SK-N-SH (cell line): ENCODE measurements at regions not wholly inside any gene's neighbourhood (a gene's known extent, or its start where the extent isn't known, plus 50 kb on each side); places are given as distances from the start of the nearest gene placed in this dataset.

Source experiments
- CTCF ChIA-PET: fragments of 300-600, 350-600 bp; formaldehyde crosslinking; extraction: SDS; loops from one replicate; lab custom pipeline; 2021; lab: Yijun Ruan, JAX
- POLR2A ChIA-PET: fragments of 350-600 bp; sonication (Branson Sonifier 250); formaldehyde crosslinking; extraction: SDS; loops from one replicate; lab custom pipeline; 2020; ENCODE audit warnings: antibody characterized with exemption, inconsistent platforms; lab: Yijun Ruan, JAX
- DNase-seq: peaks from one replicate; pipeline ENCODE4 v3.0.0; 2012
- H2AFZ ChIP-seq: fragments of 200-600 bp; sonication (generic); 2 replicates; pipeline ENCODE4 v1.8.1; 2016; ENCODE audit warnings: antibody characterized with exemption, mild to moderate bottlenecking, low read depth
- H3F3A ChIP-seq: fragments of 200-600 bp; sonication (generic); replicated peaks from 2 replicates; pipeline ENCODE3; 2016; ENCODE audit warnings: antibody characterized with exemption, mild to moderate bottlenecking; ENCODE audit not compliant: insufficient read depth
- H3K27ac ChIP-seq, 2 experiments: fragments of 200-500 bp in 1 of 2; fragments of 200-600 bp in 1 of 2; sonication (Bioruptor generic) in 1 of 2; sonication (generic), shearing (Covaris generic) in 1 of 2; 2 replicates each; pipeline versions ENCODE4 v1.5.1 to v1.6.1; 2014 to 2016; ENCODE audit warnings: low read depth in 2 of 2, inconsistent platforms in 1 of 2, low read length in 1 of 2, mild to moderate bottlenecking in 1 of 2, mixed read lengths in 1 of 2
- H3K27me3 ChIP-seq: fragments of 200-600 bp; sonication (generic), shearing (Covaris generic); 2 replicates; pipeline ENCODE4 v1.6.1; 2016; ENCODE audit warnings: mixed run types; ENCODE audit not compliant: insufficient read depth
- H3K36me3 ChIP-seq, 2 experiments: fragments of 200-500 bp in 1 of 2; fragments of 200-600 bp in 1 of 2; sonication (Bioruptor generic) in 1 of 2; sonication (generic) in 1 of 2; replicated peaks in 1 of 2; 2 replicates each; pipeline versions ENCODE3 to v1.5.1; 2014 to 2016; ENCODE audit warnings: low read length in 1 of 2, mild to moderate bottlenecking in 1 of 2; ENCODE audit not compliant: insufficient read depth in 2 of 2, control insufficient read depth in 1 of 2
- H3K4me1 ChIP-seq, 2 experiments: fragments of 200-500 bp in 1 of 2; fragments of 200-600 bp in 1 of 2; sonication (Bioruptor generic) in 1 of 2; sonication (generic), shearing (Covaris generic) in 1 of 2; 2 replicates each; pipeline versions ENCODE4 v1.5.1 to v1.6.1; 2014 to 2016; ENCODE audit warnings: low read depth in 1 of 2, low read length in 1 of 2, mixed run types in 1 of 2; ENCODE audit not compliant: insufficient read depth in 2 of 2, control insufficient read depth in 1 of 2
- H3K4me2 ChIP-seq: fragments of 200-600 bp; sonication (generic), shearing (Covaris generic); 2 replicates; pipeline ENCODE4 v1.6.1; 2017; ENCODE audit warnings: mixed run types
- H3K4me3 ChIP-seq, 2 experiments: fragments of 200-500 bp in 1 of 2; fragments of 200-600 bp in 1 of 2; sonication (Bioruptor generic) in 1 of 2; sonication (generic), shearing (Covaris generic) in 1 of 2; 2 replicates each; pipeline versions ENCODE4 v1.5.1 to v1.8.1; 2014 to 2016; ENCODE audit warnings: low read depth in 2 of 2, inconsistent platforms in 1 of 2, low read length in 1 of 2, mild to moderate bottlenecking in 1 of 2, mixed read lengths in 1 of 2, moderate library complexity in 1 of 2
- H3K79me2 ChIP-seq: fragments of 200-600 bp; sonication (generic); 2 replicates; pipeline ENCODE4 v1.8.1; 2017; ENCODE audit warnings: mild to moderate bottlenecking; ENCODE audit not compliant: insufficient read depth
- H3K9ac ChIP-seq: fragments of 200-600 bp; sonication (generic); 2 replicates; pipeline ENCODE4 v1.6.1; 2017; ENCODE audit warnings: mixed run types
- H3K9me2 ChIP-seq: fragments of 200-600 bp; sonication (generic); 2 replicates; pipeline ENCODE4 v1.6.1; 2017; ENCODE audit warnings: mixed run types
- H3K9me3 ChIP-seq: fragments of 200-600 bp; sonication (generic); 2 replicates; pipeline ENCODE4 v1.6.1; 2017; ENCODE audit warnings: mixed run types, mild to moderate bottlenecking, moderate library complexity
- H4K20me1 ChIP-seq: fragments of 200-600 bp; sonication (generic); 2 replicates; pipeline ENCODE4 v1.6.1; 2017; ENCODE audit warnings: mild to moderate bottlenecking, mixed run types; ENCODE audit not compliant: insufficient read depth
- ELF1 ChIP-seq: IDR thresholded peaks from 2 replicates; pipeline ENCODE4 v1.4.0; 2012
- EP300 ChIP-seq, 2 experiments: IDR thresholded peaks; 2 replicates each; pipeline versions ENCODE4 v1.4.0 to v1.6.1; 2012; ENCODE audit warnings: borderline replicate concordance in 1 of 2, low read depth in 1 of 2, low read length in 1 of 2
- FOSL2 ChIP-seq: IDR thresholded peaks from 2 replicates; pipeline ENCODE4 v1.4.0; 2012; ENCODE audit warnings: low read depth, mild to moderate bottlenecking, moderate library complexity, borderline replicate concordance
- GABPA ChIP-seq: IDR thresholded peaks from 2 replicates; pipeline ENCODE4 v1.4.0; 2012; ENCODE audit warnings: low read depth, mild to moderate bottlenecking
- GATA2 ChIP-seq: sonication (generic); formaldehyde crosslinking; IDR thresholded peaks from 2 replicates; pipeline ENCODE4 v1.5.0; 2020; ENCODE audit warnings: mild to moderate bottlenecking, missing genetic modification reagents
- MEF2A ChIP-seq: IDR thresholded peaks from 2 replicates; pipeline ENCODE4 v1.4.0; 2012; ENCODE audit warnings: low read depth, borderline replicate concordance
- POLR2AphosphoS5 ChIP-seq: IDR thresholded peaks from 2 replicates; pipeline ENCODE4 v1.6.1; 2012; ENCODE audit warnings: low read depth, low read length
- RAD21 ChIP-seq: IDR thresholded peaks from 2 replicates; pipeline ENCODE4 v1.6.1; 2012; ENCODE audit warnings: mild to moderate bottlenecking, low read length
- RFX5 ChIP-seq: IDR thresholded peaks from 2 replicates; pipeline ENCODE4 v1.6.1; 2012; ENCODE audit warnings: mild to moderate bottlenecking, improper control_type of control experiment, low read length
- RXRA ChIP-seq: IDR thresholded peaks from 2 replicates; pipeline ENCODE4 v1.4.0; 2012; ENCODE audit warnings: low read depth, mild to moderate bottlenecking, borderline replicate concordance
- SMC3 ChIP-seq: IDR thresholded peaks from 2 replicates; pipeline ENCODE4 v1.6.1; 2012; ENCODE audit warnings: low read depth, low read length, improper control_type of control experiment
- TAF1 ChIP-seq: IDR thresholded peaks from 2 replicates; pipeline ENCODE4 v1.6.1; 2012; ENCODE audit warnings: low read depth, mild to moderate bottlenecking, low read length, moderate library complexity, borderline replicate concordance
- TCF12 ChIP-seq: IDR thresholded peaks from 2 replicates; pipeline ENCODE4 v1.4.0; 2012
- TEAD4 ChIP-seq: IDR thresholded peaks from 2 replicates; pipeline ENCODE4 v1.4.0; 2012; ENCODE audit warnings: mild to moderate bottlenecking, borderline replicate concordance; ENCODE audit not compliant: insufficient read depth
- YY1 ChIP-seq: IDR thresholded peaks from 2 replicates; pipeline ENCODE4 v1.4.0; 2012; ENCODE audit warnings: low read depth, mild to moderate bottlenecking
- WGBS: methylation state at CpG from one replicate; pipeline ENCODE4 v1.1.6; 2017; ENCODE audit warnings: low lambda C conversion rate; 5-methylcytosine and 5-hydroxymethylcytosine counted together
- TF ChIP-seq, protein P1 (sequence below): IDR thresholded peaks from 2 replicates; pipeline ENCODE4; 2012

- ChIA-PET CTCF (interaction anchor here (0.8 to 1.3 kb wide), 2 partner anchors 11 to 50 kb away, joined by 3 read pairs; no protein-coding TSS in a partner anchor), POLR2A (no interaction called here)
- Histone ChIP-seq H3K9me3 (no peaks in the 10 kb centered on the region), H3K9me2 (no peaks in the 10 kb centered on the region), H3F3A (no peaks in the 10 kb centered on the region)
- TF ChIP-seq RFX5 (no peak), MEF2A (no peak), ELF1 (no peak)
- TF ChIP-seq, all 33 proteins: peak for 0
- Histone ChIP-seq H2AFZ (no peak overlapping the region), H4K20me1 (no peaks in the 10 kb centered on the region), H3K27ac (no peak overlapping the region), H3K36me3 (no peaks in the 10 kb centered on the region), H3K79me2 (no peaks in the 10 kb centered on the region), H3K9ac (no peak overlapping the region), H3K4me1 (peaks cover 0 to 16% of the 10 kb centered on the region in 2 experiments; a peak in 1 of 4 replicates), H3K4me3 (no peak overlapping the region), H3K27me3 (no peaks in the 10 kb centered on the region), H3K4me2 (no peak overlapping the region)
- 74% methylated on average over 9 of the region's 11 CpGs for WGBS
- DNase-seq = no peak
These were observed 138.2 kb upstream of the NCOR2 start for GRCh38 chr12:124705545-124706138.

DNA sequence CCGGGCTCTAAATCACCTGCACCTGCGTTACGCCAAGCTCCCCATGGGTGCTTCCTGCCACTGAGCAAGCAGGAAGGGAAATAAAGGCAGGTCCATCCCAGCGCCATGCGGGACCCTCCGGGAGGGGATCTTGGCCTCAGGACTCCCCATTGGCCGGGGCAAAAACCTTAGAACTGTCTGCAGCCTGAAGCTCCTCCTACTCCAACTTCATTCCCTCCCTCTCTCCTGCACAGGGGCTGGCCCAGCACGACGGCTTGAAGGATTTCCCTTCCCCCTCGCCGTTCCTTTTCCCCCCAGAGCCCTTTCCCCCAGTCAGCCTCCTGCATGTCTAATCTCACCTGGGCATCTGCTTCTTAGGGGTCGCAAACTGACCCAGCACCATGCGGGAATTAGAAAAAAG, 137.2 kb upstream of the NCOR2 start:
- Histone ChIP-seq H3K79me2 (no peaks in the 10 kb centered on the region), H3K36me3 (no peaks in the 10 kb centered on the region), H3K27me3 (no peaks in the 10 kb centered on the region), H2AFZ (no peak overlapping the region), H4K20me1 (no peaks in the 10 kb centered on the region), H3K9me2 (no peaks in the 10 kb centered on the region), H3K4me3 (no peak overlapping the region), H3K4me2 (no peak overlapping the region), H3K9ac (no peak overlapping the region), H3K4me1 (peaks cover 0 to 18% of the 10 kb centered on the region in 2 experiments; a peak in 1 of 4 replicates), H3K27ac (no peak overlapping the region), H3K9me3 (no peaks in the 10 kb centered on the region), H3F3A (no peaks in the 10 kb centered on the region)
- no peak for TF ChIP-seq SMC3
- no peak for TF ChIP-seq RXRA
- TF ChIP-seq GATA2 (CRISPR knock-in tag) = no peak
- no peak for TF ChIP-seq TAF1
- TF ChIP-seq, protein P1, sequence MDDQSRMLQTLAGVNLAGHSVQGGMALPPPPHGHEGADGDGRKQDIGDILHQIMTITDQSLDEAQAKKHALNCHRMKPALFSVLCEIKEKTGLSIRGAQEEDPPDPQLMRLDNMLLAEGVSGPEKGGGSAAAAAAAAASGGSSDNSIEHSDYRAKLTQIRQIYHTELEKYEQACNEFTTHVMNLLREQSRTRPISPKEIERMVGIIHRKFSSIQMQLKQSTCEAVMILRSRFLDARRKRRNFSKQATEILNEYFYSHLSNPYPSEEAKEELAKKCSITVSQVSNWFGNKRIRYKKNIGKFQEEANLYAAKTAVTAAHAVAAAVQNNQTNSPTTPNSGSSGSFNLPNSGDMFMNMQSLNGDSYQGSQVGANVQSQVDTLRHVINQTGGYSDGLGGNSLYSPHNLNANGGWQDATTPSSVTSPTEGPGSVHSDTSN = no peak
- TF ChIP-seq YY1 = no peak
- 85% methylated on average over 11 of the region's 13 CpGs for WGBS
- CTCF ChIA-PET = interaction anchor here (0.9 to 1.0 kb wide), 2 partner anchors 37 to 137 kb away, joined by 3 read pairs; no protein-coding TSS in a partner anchor
- no peak for DNase-seq
- POLR2A ChIA-PET = no interaction called here

- Histone ChIP-seq H3F3A (no peaks in the 10 kb centered on the region), H3K9ac (no peak overlapping the region), H3K4me2 (no peak overlapping the region), H3K79me2 (no peaks in the 10 kb centered on the region), H3K27ac (no peak overlapping the region), H4K20me1 (no peaks in the 10 kb centered on the region), H3K9me2 (no peaks in the 10 kb centered on the region), H3K36me3 (no peaks in the 10 kb centered on the region), H3K4me3 (no peak overlapping the region), H2AFZ (no peak overlapping the region), H3K27me3 (no peaks in the 10 kb centered on the region)
- POLR2A ChIA-PET = no interaction called here
- WGBS = 91% methylated on average over 8 of the region's 8 CpGs
- CTCF ChIA-PET = interaction anchor here (0.9 to 1.5 kb wide), 3 partner anchors 36 to 305 kb away, joined by 3 to 4 read pairs (median 3); no protein-coding TSS in a partner anchor
- DNase-seq = no peak
- no peak for TF ChIP-seq RAD21
- TF ChIP-seq POLR2AphosphoS5 = no peak
- TF ChIP-seq YY1 = no peak
- no peak for TF ChIP-seq EP300 (IDR thresholded peaks at IDR 0.05; ENCODE audit: borderline replicate concordance in 1 of 2, low read depth in 1 of 2, low read length in 1 of 2)
- no peak for TF ChIP-seq ELF1
- no peak for TF ChIP-seq TAF1
- TF ChIP-seq TCF12 = no peak
- TF ChIP-seq GABPA = no peak
- TF ChIP-seq TEAD4 = no peak
- TF ChIP-seq FOSL2 = no peak
- no peak for TF ChIP-seq SMC3
- TF ChIP-seq, all 33 proteins: peak for 0
- Histone ChIP-seq H3K9me3 (no peaks in the 10 kb centered on the region), H3K4me1 (peaks cover 0 to 22% of the 10 kb centered on the region in 2 experiments; a peak in 1 of 4 replicates)
These were observed 136.4 kb upstream of the NCOR2 start for GRCh38 chr12:124703856-124704255.
